Upper lobe of left lung (tissue), 6 donors: ENCODE measurements at regions not wholly inside any gene's neighbourhood (a gene's known extent, or its start where the extent isn't known, plus 50 kb on each side); places are given as distances from the start of the nearest gene placed in this dataset.

Source experiments
- ATAC-seq, 2 donors: fragments of 200-7000 bp; cut with Tn5 transposase; one replicate each; pipeline ENCODE4 v1.9.1; 2022; ENCODE audit warnings: mild to moderate bottlenecking in 2 of 2, moderate library complexity in 2 of 2; ENCODE audit not compliant: low FRiP score in 2 of 2
- DNase-seq, 2 donors: peaks; one replicate each; pipeline ENCODE4 v3.0.0-alpha.2; 2019 to 2020
- H3K27ac ChIP-seq, 4 donors: fragments of 200-600 bp; sonication (generic); one replicate each; pipeline ENCODE4 v1.5.1; 2016 to 2019
- H3K27me3 ChIP-seq, 4 donors: fragments of 200-600 bp; sonication (generic); one replicate each; pipeline ENCODE4 v1.5.1; 2017 to 2019
- H3K36me3 ChIP-seq, 4 donors: fragments of 200-600 bp; sonication (generic); one replicate each; pipeline ENCODE4 v1.5.1; 2016 to 2019
- H3K4me1 ChIP-seq, 4 donors: fragments of 200-600 bp; sonication (generic); one replicate each; pipeline ENCODE4 v1.5.1; 2018 to 2019
- H3K4me3 ChIP-seq, 4 donors: fragments of 200-600 bp; sonication (generic); one replicate each; pipeline ENCODE4 v1.5.1; 2017 to 2019; ENCODE audit warnings: mild to moderate bottlenecking in 2 of 4, moderate library complexity in 1 of 4
- H3K9me3 ChIP-seq, 4 donors: fragments of 200-600 bp; sonication (generic); one replicate each; pipeline ENCODE4 v1.5.1; 2018 to 2019
- EP300 ChIP-seq, 4 donors: sonication (generic); formaldehyde crosslinking; IDR thresholded peaks; one replicate each; pipeline ENCODE4 v1.5.1; 2017; ENCODE audit warnings: antibody characterized with exemption in 4 of 4, control low read depth in 2 of 4
- POLR2A ChIP-seq, 4 donors: fragments of 450-650 bp; IDR thresholded peaks; one replicate each; pipeline ENCODE4 v1.5.1; 2016 to 2017; ENCODE audit warnings: antibody characterized with exemption in 4 of 4, mild to moderate bottlenecking in 2 of 4
- POLR2AphosphoS5 ChIP-seq, 2 donors: sonication (generic); formaldehyde crosslinking; IDR thresholded peaks; one replicate each; pipeline ENCODE4 v1.5.1; 2017; ENCODE audit warnings: antibody characterized with exemption in 2 of 2
- WGBS, 2 donors: methylation state at CpG; one replicate each; pipeline ENCODE4 v1.1.5; 2017 to 2018; 5-methylcytosine and 5-hydroxymethylcytosine counted together
- TF ChIP-seq, protein P1 (sequence below), 6 experiments: fragments of 450-650 bp in 4 of 6; fragments of 200-600 bp in 2 of 6; sonication (generic) in 2 of 6; IDR thresholded peaks; one replicate each; pipeline ENCODE4 v1.5.1; 2016 to 2019; ENCODE audit warnings: antibody characterized with exemption in 6 of 6
- donor health status: DM: no; HTN: no; CAD: no; lungs with moderate emphysema.
- donor health status: DM: no; HTN: yes; CAD: no; lungs with severe emphysema.

DNA sequence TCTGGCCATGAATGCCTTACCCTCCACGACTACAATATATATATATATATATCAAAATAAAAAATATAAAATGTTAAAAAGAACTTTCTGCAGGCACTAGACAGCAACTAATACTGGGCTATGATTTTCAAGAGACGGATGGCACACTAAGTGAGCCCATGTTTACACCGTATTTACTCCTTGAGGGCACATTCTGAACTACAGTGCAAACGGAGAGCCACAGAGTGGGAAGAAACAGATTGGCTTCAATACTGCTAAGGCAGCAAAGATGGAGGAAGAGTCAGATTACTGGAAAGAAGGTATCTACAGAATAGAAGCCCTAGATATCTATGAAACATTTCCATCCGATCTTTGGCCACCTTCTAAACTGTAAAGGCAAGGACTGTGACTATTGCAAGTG is 330.3 kb downstream of the HTR1B start:
- no peaks in the 10 kb centered on the region for H3K27me3 ChIP-seq
- WGBS, 2 donors: 83 to 89% methylated on average over 5 of the region's 5 CpGs
- no peak for DNase-seq
- H3K4me1 ChIP-seq: no peaks in the 10 kb centered on the region
- no peaks in the 10 kb centered on the region for H3K36me3 ChIP-seq
- no peak for TF ChIP-seq EP300 (IDR thresholded peaks at IDR 0.05)
- TF ChIP-seq, protein P1, sequence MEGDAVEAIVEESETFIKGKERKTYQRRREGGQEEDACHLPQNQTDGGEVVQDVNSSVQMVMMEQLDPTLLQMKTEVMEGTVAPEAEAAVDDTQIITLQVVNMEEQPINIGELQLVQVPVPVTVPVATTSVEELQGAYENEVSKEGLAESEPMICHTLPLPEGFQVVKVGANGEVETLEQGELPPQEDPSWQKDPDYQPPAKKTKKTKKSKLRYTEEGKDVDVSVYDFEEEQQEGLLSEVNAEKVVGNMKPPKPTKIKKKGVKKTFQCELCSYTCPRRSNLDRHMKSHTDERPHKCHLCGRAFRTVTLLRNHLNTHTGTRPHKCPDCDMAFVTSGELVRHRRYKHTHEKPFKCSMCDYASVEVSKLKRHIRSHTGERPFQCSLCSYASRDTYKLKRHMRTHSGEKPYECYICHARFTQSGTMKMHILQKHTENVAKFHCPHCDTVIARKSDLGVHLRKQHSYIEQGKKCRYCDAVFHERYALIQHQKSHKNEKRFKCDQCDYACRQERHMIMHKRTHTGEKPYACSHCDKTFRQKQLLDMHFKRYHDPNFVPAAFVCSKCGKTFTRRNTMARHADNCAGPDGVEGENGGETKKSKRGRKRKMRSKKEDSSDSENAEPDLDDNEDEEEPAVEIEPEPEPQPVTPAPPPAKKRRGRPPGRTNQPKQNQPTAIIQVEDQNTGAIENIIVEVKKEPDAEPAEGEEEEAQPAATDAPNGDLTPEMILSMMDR (IDR thresholded peaks at IDR 0.05): no peak
- TF ChIP-seq POLR2AphosphoS5 (IDR thresholded peaks at IDR 0.05): no peak
- TF ChIP-seq POLR2A (IDR thresholded peaks at IDR 0.05): no peak
- no peaks in the 10 kb centered on the region for H3K9me3 ChIP-seq
- ATAC-seq: no peak
- H3K4me3 ChIP-seq: no peak overlapping the region
- H3K27ac ChIP-seq: no peak overlapping the region

DNA sequence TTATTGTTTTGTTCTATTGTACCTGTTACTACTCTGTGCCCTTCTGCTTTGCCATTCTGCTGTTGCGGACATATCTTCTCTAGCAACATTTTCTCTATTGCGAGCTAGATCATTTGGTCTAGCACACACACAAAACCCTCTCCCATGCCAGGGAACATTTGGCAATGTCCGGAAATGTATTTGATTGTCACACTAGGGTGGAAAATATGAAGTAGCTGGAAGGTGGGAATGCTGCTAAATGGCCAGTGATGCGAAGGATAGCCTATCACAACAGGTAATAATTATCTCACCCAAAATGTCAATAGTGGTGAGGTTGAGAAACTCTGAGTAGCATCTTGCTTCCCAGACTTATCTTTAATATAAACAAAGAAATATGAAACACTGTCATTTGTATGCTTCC is 331.9 kb downstream of the HTR1B start:
- Histone ChIP-seq H3K4me3 (no peak overlapping the region), H3K9me3 (no peaks in the 10 kb centered on the region), H3K27ac (no peak overlapping the region), H3K4me1 (no peaks in the 10 kb centered on the region), H3K27me3 (no peaks in the 10 kb centered on the region), H3K36me3 (no peaks in the 10 kb centered on the region)
- DNase-seq (no peak), ATAC-seq (no peak)
- 92 to 95% methylated on average over 4 of the region's 4 CpGs for WGBS, 2 donors
- TF ChIP-seq EP300 (IDR thresholded peaks at IDR 0.05) (no peak), POLR2AphosphoS5 (IDR thresholded peaks at IDR 0.05) (no peak), POLR2A (IDR thresholded peaks at IDR 0.05) (no peak)
- TF ChIP-seq, protein P1 (IDR thresholded peaks at IDR 0.05): no peak

DNA sequence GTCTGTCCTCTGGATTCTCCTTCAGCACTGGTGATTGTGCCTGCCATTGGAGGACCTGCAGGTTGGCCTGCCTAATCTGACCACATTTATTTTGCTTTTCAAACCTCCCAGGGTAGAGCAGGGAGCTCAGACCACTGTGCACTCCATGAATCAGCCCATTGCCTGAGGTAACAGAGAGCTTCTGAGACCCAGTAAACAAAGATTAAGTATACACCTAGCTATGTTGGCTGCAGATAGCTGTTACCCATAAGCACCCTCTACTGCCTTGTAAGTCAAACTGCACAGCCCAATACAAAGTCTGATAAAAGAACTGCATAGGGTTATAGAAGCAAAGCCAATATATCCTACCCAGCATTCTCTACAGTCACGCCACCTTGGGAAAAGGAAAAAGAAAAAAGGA is 338.7 kb downstream of the HTR1B start:
- DNase-seq: no peak
- TF ChIP-seq POLR2AphosphoS5 (IDR thresholded peaks at IDR 0.05) (no peak), POLR2A (IDR thresholded peaks at IDR 0.05) (no peak), EP300 (IDR thresholded peaks at IDR 0.05) (no peak)
- TF ChIP-seq, protein P1 (IDR thresholded peaks at IDR 0.05): no peak
- no peaks in the 10 kb centered on the region for H3K36me3 ChIP-seq
- H3K27ac ChIP-seq: no peak overlapping the region
- H3K4me3 ChIP-seq: no peak overlapping the region
- no peaks in the 10 kb centered on the region for H3K27me3 ChIP-seq
- 90 to 100% methylated on average over 1 of the region's 1 CpG for WGBS, 2 donors
- H3K4me1 ChIP-seq: no peaks in the 10 kb centered on the region
- H3K9me3 ChIP-seq: no peaks in the 10 kb centered on the region
- ATAC-seq: no peak

DNA sequence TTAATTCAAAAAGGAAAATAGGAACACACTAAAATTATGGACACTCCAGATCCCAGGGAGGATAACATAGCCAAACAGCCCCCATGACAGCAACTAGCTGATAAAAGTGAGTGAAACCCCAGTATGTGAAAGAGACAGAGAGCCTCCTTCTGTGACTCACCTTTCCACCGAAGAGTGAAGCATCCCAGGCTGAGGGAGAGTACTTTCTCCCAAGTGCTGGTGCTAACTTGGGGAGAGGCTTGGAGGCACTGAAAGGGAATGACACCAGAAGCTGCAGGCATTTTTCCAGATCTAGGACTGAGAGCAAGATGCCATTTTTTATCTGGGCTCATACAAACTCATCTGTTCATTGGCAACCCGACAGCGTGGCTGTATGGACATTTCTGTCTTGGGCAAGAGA is 339.8 kb downstream of the HTR1B start:
- Histone ChIP-seq H3K4me3 (no peak overlapping the region), H3K27me3 (no peaks in the 10 kb centered on the region), H3K4me1 (no peaks in the 10 kb centered on the region), H3K36me3 (no peaks in the 10 kb centered on the region), H3K27ac (no peak overlapping the region), H3K9me3 (no peaks in the 10 kb centered on the region)
- TF ChIP-seq POLR2A (IDR thresholded peaks at IDR 0.05) (no peak), POLR2AphosphoS5 (IDR thresholded peaks at IDR 0.05) (no peak), EP300 (IDR thresholded peaks at IDR 0.05) (no peak)
- TF ChIP-seq, protein P1 (IDR thresholded peaks at IDR 0.05): no peak
- no peak for ATAC-seq
- 94 to 100% methylated on average over 3 of the region's 3 CpGs for WGBS, 2 donors
- DNase-seq: no peak

DNA sequence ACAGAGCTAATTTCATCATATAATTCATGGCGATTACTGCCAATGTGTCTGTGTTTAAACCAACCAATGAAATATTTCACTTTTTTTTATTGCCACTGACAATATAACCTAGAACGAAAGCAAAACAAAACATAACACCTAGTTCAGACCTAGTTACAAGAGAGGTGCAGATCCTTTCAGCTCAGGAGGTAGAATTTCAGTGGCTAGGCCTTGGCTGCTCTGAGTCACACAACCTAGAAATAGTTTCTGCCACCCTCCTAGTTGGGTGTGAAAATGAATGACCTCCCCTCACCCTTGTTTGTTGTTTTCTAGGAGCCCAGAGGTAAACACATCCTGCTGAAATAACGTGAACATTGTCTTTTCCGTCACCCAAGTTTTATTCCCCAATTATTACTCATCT is 356.3 kb downstream of the HTR1B start:
- DNase-seq (no peak), ATAC-seq (no peak)
- H3K27me3 ChIP-seq: no peaks in the 10 kb centered on the region
- WGBS, 2 donors: 77% methylated on average over 4 of the region's 4 CpGs
- H3K36me3 ChIP-seq: no peaks in the 10 kb centered on the region
- no peak overlapping the region for H3K4me3 ChIP-seq
- H3K9me3 ChIP-seq: no peaks in the 10 kb centered on the region
- TF ChIP-seq POLR2A (IDR thresholded peaks at IDR 0.05): no peak
- TF ChIP-seq EP300 (IDR thresholded peaks at IDR 0.05): no peak
- TF ChIP-seq, protein P1 (IDR thresholded peaks at IDR 0.05): no peak
- TF ChIP-seq POLR2AphosphoS5 (IDR thresholded peaks at IDR 0.05): no peak
- no peak overlapping the region for H3K27ac ChIP-seq
- no peaks in the 10 kb centered on the region for H3K4me1 ChIP-seq
